GM21367 (cell line): ENCODE measurements at regions not wholly inside any gene's neighbourhood (a gene's known extent, or its start where the extent isn't known, plus 50 kb on each side); places are given as distances from the start of the nearest gene placed in this dataset.
"Not testable (repeated sequence)": the region's sequence is repeated elsewhere in the genome, so short reads cannot be mapped to it uniquely, and the experiment has no call there.

Experiments
- ATAC-seq: cut with Tn5 transposase; IDR thresholded peaks from one replicate; pipeline ENCODE4 v1.9.1; 2021; ENCODE audit not compliant: unreplicated experiment

DNA sequence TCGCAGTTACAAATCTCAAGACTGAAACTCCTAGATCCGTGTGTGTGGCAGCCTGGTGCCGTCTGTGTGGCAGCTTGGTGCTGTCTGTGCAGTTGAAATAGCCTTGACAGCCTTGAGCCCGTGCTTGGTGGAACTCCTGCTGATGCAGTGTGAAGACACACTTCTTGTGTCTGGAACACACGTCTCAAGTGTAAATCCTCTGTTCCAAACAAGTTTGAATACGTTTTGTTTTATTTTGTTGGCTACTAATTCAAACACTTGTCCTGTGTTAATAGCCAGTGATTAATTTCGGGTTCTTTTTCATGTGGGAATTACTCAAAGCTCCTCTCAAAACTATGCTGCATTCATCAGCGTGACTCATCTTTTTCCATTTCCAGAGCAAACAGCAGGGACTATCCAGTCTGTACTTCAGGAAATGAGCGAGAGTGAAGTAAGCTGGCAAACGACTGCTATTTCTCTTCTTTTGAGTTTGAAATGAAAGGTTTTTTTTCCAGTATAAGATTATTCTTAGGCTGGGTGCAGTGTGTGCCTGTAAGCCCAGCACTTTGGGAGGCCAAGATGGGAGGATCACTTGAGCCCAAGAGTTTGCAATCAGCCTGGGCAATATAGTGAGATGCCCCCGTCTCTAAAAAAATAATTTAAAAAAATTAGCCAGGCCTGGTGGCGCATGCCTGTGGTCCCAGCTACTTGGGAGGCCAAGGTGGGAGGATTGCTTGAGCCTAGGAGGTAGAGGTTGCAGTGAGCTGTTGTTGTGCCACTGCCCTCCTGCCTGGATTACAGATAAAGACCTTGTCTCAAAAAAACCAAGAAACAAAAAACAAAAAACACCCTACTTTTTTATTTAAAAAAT is 152.9 kb downstream of the SPP2 start:
- ATAC-seq, result no peak

DNA sequence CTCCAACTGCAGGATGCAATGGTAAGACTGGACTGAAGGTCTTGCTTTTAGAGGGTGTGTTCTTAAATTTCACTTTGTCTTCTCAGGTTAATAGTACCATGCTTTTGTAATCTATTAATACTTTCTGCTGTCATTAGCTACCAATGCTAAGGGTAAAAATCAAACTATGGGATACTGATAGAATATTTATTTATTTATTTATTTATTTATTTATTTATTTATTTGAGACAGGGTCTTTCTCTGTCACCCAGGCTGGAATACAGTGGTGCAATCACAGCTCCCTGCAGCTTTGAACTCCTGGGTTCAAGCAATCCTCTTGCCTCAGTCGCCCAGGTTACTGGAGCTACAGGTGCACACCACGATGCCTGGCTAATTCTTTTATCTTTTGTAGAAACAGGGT is 152.1 kb downstream of the SPP2 start:
- no peak for ATAC-seq

DNA sequence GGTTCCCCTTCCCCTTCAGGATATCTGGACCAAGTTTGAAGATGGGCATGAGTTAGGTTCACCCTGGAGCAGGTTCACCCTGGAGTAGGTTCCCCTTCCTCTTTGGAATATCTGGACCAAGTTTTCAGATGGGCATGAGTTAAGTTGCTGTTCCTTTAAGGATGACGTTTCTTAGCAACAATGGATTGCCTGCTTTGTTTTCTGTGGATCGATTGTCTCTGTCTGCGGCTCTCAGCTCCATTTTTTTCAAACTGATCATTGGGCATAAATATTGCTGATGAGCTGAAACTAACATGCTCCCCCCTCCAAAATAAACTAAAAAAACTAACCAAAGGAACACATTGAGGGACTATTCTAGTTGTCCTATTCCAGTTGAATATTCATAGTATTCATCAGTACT is 149.5 kb downstream of the SPP2 start:
- no peak for ATAC-seq

DNA sequence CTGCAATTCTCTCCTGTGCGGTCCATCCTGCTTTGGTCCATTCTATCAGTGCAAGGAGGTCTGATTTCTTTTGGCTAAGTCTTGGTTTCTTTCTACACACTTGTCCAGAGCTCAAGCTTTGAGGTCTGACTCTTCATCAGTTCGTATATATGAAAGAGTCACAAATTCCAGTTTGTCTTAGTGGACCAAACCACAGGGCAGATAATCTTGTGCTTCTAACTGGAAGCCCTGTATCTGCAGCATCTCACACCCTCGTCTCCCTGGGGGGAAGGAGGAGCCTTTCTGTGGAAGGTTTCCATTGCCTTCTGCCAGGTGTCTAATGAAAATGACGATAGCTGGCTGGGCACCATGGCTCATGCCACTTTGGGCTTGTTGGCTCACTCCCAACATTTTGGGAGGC is 148.5 kb downstream of the SPP2 start:
- no peak for ATAC-seq

DNA sequence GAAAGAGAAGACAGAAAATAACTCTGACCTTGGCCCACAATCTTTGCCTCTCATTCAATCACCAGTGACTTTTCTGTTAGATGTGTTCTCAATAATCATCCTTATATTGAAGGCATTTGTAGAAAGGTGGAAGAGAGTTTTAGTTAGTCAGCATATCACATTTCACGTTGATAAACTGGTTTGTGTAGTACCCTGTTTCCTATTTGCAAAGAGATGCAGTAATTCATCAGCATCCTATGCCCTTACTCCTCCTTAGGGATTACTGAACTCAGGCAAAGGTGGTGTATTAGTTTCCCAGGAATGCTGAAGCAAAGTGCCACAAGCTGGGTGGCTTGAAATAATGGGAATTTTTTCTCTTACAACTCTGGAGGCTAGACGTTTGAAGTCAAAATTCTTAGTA is 145.0 kb downstream of the SPP2 start:
- ATAC-seq, result no peak

DNA sequence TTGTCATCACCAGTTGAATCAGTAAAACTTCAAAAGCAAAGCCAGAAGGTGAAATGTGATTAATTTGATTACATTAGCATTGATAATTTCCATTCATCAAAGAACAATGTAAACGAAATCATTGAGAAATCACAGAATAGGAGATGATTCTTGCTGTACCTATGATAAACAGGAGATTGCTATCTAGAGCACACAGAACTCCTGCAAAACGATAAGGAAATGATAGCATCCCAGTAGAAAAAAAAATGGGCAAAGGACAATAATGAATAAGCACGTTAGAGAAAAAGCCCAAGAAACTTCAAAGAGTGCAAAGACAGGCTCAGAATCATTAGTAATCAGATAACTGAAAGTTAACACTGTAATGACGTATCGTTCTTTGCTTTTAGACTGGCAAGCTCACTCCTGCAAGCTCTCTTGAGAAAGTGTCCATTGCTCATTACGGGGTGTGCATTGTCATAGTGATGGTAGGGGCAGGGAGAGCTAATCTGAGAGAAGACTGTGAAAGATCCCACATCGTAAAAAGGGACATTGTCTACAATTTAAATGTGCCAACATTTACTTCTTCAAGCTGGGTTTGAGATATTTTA is 143.6 kb downstream of the SPP2 start:
- no peak for ATAC-seq

DNA sequence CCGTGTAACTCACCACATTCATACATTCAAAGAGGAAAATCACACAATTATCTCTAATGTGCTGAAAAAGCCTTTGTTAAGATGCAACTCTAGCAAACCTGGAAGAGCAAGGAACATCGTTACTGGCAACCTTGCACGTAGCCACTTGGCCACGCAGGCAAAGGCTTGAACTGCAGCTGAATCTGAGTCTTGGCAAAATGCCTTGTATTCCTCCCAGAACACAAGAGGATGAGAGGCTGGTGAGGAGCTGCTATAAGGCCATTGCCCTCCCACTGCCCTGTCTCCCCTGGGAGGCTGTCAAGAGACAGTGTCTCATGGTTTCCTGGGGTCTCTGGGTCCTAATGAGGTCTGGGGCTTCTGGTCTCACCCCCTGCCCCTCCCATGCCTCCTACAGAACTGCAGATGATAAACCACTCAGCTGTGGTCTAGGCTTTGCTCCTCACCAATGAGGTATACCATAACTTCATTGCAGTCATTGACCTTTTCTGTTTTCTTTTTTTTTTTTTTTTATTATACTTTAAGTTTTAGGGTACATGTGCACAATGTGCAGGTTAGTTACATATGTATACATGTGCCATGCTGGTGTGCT is 141.4 kb downstream of the SPP2 start:
- ATAC-seq, result no peak

DNA sequence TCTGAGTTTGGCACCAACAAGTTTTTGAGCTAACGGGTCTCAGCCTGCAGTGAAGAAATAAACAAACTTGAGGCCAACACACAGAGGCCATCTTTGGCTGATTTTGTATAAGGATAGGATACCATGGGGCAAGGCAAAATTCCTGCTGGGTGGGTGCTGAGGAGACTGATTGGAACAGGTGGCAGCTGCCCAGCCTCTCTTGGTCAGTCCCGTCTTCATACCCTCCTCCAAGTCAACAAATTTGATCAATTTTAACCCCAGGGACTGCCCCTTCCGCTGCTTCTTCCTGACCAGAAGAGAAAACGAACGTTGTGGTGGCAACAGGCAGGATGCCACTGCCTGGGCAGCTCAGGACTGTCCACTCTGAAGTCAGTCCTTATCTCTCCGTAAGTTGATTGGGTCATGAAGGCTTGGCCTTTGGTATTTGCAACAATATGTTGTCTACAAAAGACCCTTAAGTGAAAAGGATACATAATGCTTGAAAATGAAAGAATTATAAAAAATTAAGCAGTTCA is 139.3 kb downstream of the SPP2 start:
- no peak for ATAC-seq

DNA sequence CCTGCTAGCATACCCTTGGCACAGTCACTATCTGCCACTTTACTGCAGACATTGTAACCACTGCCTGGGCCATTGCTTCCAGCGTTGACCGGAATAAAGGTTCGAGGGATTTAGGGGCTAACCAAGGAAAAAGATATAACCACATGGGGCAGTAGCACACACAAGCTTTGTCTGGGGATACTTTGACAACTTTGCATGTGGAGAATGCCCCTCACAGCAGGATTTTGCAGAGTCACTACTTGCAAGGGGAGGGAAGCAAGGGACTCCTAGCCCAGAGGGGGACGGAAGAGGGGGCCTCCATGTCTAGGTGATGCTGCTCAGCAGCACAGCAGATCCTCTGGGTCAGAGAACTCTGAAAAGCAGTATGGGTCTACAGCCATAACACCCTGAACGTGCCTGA is 138.7 kb downstream of the SPP2 start:
- no peak for ATAC-seq

DNA sequence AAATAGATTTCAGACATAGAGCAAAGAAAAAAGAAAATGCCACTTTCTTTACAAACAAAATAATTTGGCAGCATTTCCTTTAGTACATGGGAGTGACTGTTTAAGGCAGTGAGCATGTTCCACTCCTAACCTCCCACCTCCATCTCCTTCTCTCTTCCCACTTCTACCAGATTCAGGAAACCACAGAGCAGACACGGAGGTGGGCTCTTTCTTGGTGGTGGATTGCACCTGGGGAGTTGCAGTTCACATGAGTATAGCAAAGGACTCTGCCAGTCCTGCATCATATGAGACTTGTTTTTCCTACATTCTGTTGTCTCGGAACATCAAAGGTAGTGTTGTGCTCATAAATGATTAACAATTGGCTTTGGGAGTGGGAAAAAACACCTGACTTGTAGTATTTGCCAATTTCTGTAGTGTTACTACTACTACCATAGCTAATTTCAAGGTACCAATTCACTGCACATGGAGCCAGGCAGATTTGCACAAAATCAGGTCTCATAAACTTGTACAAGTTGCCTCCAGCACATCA is 137.2 kb downstream of the SPP2 start:
- ATAC-seq, result no peak

DNA sequence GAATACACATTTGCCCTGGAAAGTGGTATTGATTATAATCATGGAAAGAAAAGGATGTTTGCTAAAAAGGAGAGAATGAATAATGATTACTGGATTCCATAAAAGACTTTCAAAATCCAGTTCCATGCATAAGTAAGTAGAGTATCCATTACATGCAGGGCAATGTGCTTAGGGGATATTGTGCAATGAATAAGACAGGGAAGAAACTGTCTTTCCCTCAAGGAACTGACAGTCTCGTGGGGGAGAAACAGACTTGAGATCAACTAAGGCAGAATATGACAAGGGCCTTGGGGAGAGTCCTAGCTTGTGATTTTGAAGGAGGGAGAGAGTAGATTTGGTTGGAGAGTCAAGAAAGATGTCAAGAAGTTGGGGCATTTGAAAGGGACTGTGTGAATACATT is 130.6 kb downstream of the SPP2 start:
- no peak for ATAC-seq

DNA sequence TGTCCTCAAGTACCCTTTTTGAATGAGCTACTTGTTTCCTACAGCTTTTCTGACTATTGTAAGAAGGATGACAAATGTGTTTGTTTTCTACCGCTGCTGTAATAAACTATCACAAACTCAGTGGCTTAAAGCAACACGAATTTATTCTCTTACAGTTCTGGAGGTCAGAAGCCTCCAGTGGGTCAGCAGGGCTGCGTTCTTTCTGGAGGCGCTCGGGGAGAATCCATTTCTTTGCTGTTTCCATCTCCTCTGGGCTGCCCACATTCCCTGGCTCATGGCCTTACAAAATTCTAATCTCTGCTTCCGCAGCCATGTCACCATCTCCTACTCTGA is 128.5 kb downstream of the SPP2 start:
- no peak for ATAC-seq

DNA sequence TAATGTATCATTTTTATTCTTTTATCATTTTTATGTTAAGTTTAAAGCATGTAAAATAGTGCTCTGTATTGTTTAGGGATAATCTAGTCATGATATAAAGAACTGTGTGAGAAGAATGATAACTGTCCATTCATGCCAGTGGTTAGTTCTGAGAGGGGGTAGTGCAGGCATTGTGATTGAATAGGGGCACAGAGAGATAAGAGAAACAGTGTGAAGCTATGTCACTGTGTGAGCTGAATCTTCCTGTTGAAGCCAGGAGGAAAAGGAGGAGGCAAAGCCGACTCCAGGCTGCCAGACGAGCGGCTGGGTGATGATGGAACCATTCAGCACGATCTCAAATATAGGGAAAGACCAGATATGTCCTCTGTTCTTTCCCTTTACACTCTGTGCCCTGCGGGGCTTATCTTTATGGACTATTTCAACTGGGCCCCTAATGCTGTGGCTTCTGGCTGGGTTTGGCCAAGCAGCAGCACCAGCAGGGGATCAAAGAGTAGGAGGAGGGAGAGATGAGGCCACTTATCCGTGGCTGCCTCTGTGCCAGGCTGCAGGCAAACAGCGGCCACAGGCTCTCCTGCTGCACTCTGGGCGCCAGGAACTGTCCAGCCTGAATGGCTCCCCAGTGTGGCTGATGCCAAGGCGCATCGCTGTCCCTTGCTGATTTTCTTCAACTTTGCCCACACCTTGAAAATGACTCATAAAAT is 128.0 kb downstream of the SPP2 start:
- ATAC-seq, result no peak

DNA sequence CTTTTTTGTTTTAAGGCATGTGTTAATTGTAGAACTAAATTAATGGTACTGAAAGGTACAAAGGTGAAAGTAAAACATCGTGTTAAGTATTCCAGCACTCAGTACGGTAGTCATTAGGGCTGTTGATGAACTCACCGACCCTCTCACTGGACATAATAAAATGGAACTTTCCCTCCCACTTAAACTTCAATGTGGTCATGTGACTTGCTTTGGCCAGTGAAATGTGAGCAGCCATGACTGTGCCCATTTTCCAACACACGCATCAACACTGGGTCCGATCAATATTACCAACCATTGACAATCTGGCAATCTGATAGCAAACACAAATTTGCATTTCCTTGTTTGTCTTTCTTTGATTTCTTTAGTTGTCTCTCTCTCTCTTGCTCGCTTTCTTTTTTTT is 125.1 kb downstream of the SPP2 start:
- ATAC-seq, result no peak

DNA sequence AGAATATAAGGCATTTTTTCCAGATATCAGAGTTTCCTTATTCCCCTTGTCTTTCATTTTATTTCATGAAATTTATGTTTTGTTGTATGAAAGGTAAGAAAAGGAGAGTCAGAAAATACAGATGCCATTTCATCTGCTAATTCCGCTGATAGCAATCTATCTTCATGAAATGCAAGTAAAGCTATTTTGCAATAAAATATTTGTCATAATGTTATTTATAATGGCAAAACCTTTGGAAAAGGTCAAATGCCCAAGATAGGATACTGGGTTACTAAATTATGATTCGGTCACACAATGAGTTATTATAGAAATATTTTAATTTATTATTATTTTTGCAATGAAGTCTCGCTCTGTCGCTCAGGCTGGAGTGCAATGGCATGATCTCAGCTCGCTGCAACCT is 124.2 kb downstream of the SPP2 start:
- ATAC-seq, result no peak

DNA sequence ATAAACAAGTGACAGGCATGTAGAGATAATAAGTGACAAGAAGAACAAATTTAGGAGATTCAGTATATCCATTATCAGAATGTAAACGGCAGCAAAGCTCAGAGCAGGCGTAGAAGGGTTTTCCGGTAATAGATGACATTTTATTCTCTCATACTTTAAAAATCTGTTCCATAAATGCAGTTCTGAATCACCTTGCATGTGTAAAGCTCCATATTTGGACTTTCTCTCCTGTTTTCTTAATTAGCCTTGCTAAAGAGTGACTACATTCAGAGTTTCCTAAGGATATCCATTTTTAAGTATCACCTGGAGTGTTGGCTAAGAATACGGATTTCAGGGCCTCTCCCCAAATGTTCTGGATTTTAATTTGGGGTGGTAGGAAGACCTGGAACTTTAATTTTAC is 122.0 kb downstream of the SPP2 start:
- ATAC-seq, result no peak

DNA sequence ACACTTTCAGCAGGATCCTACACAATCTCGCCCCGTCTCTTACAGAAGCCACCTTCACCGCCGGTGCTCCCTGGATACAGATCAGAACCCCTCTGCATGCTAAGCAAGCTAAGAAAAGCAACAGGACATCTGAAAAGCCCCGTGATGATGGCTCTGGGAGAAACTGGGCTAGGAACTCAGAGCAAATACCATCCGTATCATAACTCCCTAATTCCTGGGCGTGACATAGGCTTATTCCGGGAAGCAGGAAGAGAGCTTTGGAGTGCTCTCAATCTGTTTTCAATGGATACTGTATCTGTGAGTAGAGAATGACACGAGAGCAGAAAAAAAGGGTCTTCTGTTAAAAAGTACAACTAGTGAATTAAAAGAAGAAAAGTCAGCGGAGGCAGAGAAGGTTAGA is 121.6 kb downstream of the SPP2 start:
- no peak for ATAC-seq

DNA sequence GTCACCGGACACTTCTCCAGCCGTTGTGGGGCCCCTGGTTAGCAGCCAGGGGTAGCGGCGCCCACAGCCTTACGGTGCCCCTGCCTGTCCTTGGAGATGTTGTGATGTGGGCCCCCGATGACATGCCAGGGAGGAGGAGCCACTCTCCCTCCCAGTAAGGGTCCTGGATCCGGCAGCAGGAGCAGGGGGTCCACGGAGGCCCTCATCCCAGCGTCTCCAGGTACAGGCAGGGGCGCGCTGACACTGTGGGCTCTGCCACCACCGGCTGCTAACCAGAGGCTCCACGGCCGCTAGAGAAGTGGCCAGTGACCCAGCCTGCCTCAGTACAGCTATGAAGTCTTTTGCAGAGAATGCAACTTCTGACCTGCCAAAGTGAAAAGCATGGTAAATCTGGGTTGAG is 121.2 kb downstream of the SPP2 start:
- ATAC-seq, result no peak

DNA sequence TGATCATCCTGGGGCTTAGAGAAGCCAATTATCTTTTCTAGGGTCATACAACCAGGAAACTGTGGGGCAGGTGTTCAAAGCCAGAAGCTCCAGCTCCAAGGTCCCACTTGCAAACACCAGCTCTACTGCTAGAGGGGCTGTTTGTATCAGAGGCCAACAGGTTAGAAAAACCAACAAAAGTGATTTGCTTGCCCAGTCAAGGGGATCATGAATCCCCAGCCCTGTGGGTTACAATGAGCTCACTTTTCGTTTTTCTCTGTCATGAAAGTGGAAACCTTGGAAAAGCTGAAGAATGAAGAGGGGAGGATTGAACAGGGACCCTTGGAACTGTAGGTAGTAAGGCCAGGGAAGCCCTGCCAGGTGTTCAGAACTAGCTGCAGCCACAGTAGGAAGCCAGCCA is 119.2 kb downstream of the SPP2 start:
- ATAC-seq, result no peak

DNA sequence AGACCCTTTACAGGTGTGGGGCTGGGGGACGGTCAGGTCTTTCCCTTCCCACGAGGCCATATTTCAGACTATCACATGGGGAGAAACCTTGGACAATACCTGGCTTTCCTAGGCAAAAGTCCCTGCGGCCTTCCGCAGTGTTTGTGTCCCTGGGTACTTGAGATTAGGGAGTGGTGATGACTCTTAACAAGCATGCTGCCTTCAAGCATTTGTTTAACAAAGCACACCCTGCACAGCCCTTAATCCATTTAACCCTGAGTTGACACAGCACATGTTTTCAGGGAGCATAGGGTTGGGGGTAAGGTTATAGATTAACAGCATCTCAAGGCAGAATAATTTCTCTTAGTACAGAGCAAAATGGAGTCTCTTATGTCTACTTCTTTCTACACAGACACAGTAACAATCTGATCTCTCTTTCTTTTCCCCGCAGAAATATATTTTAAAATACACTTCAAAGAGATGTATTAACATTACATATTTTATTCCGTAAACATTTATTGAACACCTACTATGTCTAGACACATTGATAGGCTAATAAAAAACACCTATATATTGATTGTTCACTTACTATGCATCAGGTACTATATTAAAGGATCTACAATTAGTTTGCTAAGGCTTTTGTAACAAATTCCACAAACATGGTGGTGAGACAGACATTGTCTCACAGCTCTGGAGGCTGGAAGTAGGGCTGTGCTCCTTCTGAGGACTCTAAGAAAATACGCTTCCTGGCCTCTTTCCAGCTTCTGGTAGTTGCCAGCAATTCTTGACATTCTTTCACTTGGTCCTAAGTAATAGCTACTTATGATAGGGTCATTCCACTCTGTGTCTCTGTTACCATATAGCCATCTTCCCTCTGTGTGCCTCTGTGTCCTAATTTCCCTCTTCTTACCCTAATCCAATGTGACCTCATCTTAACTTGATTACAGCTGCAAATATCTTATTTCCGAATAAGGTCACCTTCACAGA is 118.4 kb downstream of the SPP2 start:
- ATAC-seq, result not testable (repeated sequence)
